Inflammatory macrophage (primary cell): ENCODE measurements at regions not wholly inside any gene's neighbourhood (a gene's known extent, or its start where the extent isn't known, plus 50 kb on each side); places are given as distances from the start of the nearest gene placed in this dataset.
"Not testable (repeated sequence)": the region's sequence is repeated elsewhere in the genome, so short reads cannot be mapped to it uniquely, and the experiment has no call there.

ENCODE experiments used
- DNase-seq, 2 donors: peaks; one replicate each; pipeline ENCODE4 v3.0.0-alpha.2; 2020 to 2022

- DNase-seq, result no peak
Observed at GRCh38 chr15:81899024-81899423, 146.8 kb downstream of the MEX3B start.

GRCh38 chr15:81897057-81897677 is 148.7 kb downstream of the MEX3B start:
- no peak for DNase-seq

- no peak for DNase-seq
Observed at GRCh38 chr15:81896356-81896755, 149.5 kb downstream of the MEX3B start.

- no peak for DNase-seq
Observed at GRCh38 chr15:81895723-81896122, 150.1 kb downstream of the MEX3B start.

- DNase-seq, result no peak
Observed at GRCh38 chr15:81894061-81894460, 151.8 kb downstream of the MEX3B start.

GRCh38 chr15:81893182-81893835 is 152.5 kb downstream of the MEX3B start:
- no peak for DNase-seq

- DNase-seq, result no peak
Observed at GRCh38 chr15:81890496-81890895, 155.3 kb downstream of the MEX3B start.

- no peak for DNase-seq
Observed at GRCh38 chr15:81889485-81889881, 156.3 kb downstream of the MEX3B start.

- no peak for DNase-seq
Observed at GRCh38 chr15:81888748-81889484, 156.9 kb downstream of the MEX3B start.

- no peak for DNase-seq
Observed at GRCh38 chr15:81887912-81888311, 157.9 kb downstream of the MEX3B start.

- not testable (repeated sequence) for DNase-seq
Observed at GRCh38 chr15:81887188-81887587, 158.6 kb downstream of the MEX3B start.

- DNase-seq, result no peak
Observed at GRCh38 chr15:81886591-81886990, 159.2 kb downstream of the MEX3B start.

- no peak for DNase-seq
Observed at GRCh38 chr15:81886080-81886479, 159.7 kb downstream of the MEX3B start.

- DNase-seq, result no peak
Observed at GRCh38 chr15:81885135-81885534, 160.7 kb downstream of the MEX3B start.

GRCh38 chr15:81882504-81882903 is 163.3 kb downstream of the MEX3B start:
- DNase-seq, result no peak

GRCh38 chr15:81880833-81881232 is 165.0 kb downstream of the MEX3B start:
- DNase-seq, result no peak

- no peak for DNase-seq
Observed at GRCh38 chr15:81880314-81880713, 165.5 kb downstream of the MEX3B start.

GRCh38 chr15:81875717-81876116 is 170.1 kb downstream of the MEX3B start:
- not testable (repeated sequence) for DNase-seq

- not testable (repeated sequence) for DNase-seq
Observed at GRCh38 chr15:81870746-81871106, 175.1 kb downstream of the MEX3B start.

- DNase-seq, result not testable (repeated sequence)
Observed at GRCh38 chr15:81870062-81870745, 175.6 kb downstream of the MEX3B start.

- no peak for DNase-seq
Observed at GRCh38 chr15:81869161-81869954, 176.5 kb downstream of the MEX3B start.

- no peak for DNase-seq
Observed at GRCh38 chr15:81865850-81866537, 179.8 kb downstream of the MEX3B start.
